Upper lobe of left lung (tissue), 6 donors: ENCODE measurements at regions not wholly inside any gene's neighbourhood (a gene's known extent, or its start where the extent isn't known, plus 50 kb on each side); places are given as distances from the start of the nearest gene placed in this dataset.

Experiments
- ATAC-seq, 2 donors: fragments of 200-7000 bp; cut with Tn5 transposase; one replicate each; pipeline ENCODE4 v1.9.1; 2022; ENCODE audit warnings: mild to moderate bottlenecking in 2 of 2, moderate library complexity in 2 of 2; ENCODE audit not compliant: low FRiP score in 2 of 2
- DNase-seq, 2 donors: peaks; one replicate each; pipeline ENCODE4 v3.0.0-alpha.2; 2019 to 2020
- H3K27ac ChIP-seq, 4 donors: fragments of 200-600 bp; sonication (generic); one replicate each; pipeline ENCODE4 v1.5.1; 2016 to 2019
- H3K27me3 ChIP-seq, 4 donors: fragments of 200-600 bp; sonication (generic); one replicate each; pipeline ENCODE4 v1.5.1; 2017 to 2019
- H3K36me3 ChIP-seq, 4 donors: fragments of 200-600 bp; sonication (generic); one replicate each; pipeline ENCODE4 v1.5.1; 2016 to 2019
- H3K4me1 ChIP-seq, 4 donors: fragments of 200-600 bp; sonication (generic); one replicate each; pipeline ENCODE4 v1.5.1; 2018 to 2019
- H3K4me3 ChIP-seq, 4 donors: fragments of 200-600 bp; sonication (generic); one replicate each; pipeline ENCODE4 v1.5.1; 2017 to 2019; ENCODE audit warnings: mild to moderate bottlenecking in 2 of 4, moderate library complexity in 1 of 4
- H3K9me3 ChIP-seq, 4 donors: fragments of 200-600 bp; sonication (generic); one replicate each; pipeline ENCODE4 v1.5.1; 2018 to 2019
- EP300 ChIP-seq, 4 donors: sonication (generic); formaldehyde crosslinking; IDR thresholded peaks; one replicate each; pipeline ENCODE4 v1.5.1; 2017; ENCODE audit warnings: antibody characterized with exemption in 4 of 4, control low read depth in 2 of 4
- POLR2A ChIP-seq, 4 donors: fragments of 450-650 bp; IDR thresholded peaks; one replicate each; pipeline ENCODE4 v1.5.1; 2016 to 2017; ENCODE audit warnings: antibody characterized with exemption in 4 of 4, mild to moderate bottlenecking in 2 of 4
- POLR2AphosphoS5 ChIP-seq, 2 donors: sonication (generic); formaldehyde crosslinking; IDR thresholded peaks; one replicate each; pipeline ENCODE4 v1.5.1; 2017; ENCODE audit warnings: antibody characterized with exemption in 2 of 2
- WGBS, 2 donors: methylation state at CpG; one replicate each; pipeline ENCODE4 v1.1.5; 2017 to 2018; 5-methylcytosine and 5-hydroxymethylcytosine counted together
- TF ChIP-seq, protein P1 (sequence below), 6 experiments: fragments of 450-650 bp in 4 of 6; fragments of 200-600 bp in 2 of 6; sonication (generic) in 2 of 6; IDR thresholded peaks; one replicate each; pipeline ENCODE4 v1.5.1; 2016 to 2019; ENCODE audit warnings: antibody characterized with exemption in 6 of 6
- donor health status: DM: no; HTN: no; CAD: no; lungs with moderate emphysema.
- donor health status: DM: no; HTN: yes; CAD: no; lungs with severe emphysema.

DNA sequence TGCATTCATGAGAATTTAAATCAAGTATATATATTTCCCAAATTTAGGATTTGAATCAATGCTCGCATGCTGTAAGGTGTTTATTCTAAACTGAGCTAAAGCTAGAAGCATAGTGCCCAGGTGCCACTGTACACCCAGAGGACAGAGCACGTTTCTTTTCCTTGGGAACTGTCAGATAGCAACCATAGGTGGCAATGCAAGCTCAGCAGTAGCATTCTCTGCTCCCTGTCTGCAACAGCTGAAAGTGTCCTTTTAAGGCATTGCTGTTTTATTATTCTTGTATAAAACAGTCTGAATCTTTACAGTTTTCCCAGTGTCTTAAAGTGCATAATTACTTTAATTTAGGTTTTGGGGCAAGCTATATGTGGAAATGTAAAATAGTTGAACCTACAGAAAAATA, 443.4 kb upstream of the MMS22L start:
- WGBS, 2 donors, result 50 to 64% methylated on average over 2 of the region's 2 CpGs
- TF ChIP-seq EP300 (IDR thresholded peaks at IDR 0.05) (no peak), POLR2AphosphoS5 (IDR thresholded peaks at IDR 0.05) (no peak), POLR2A (IDR thresholded peaks at IDR 0.05) (no peak)
- TF ChIP-seq, protein P1, sequence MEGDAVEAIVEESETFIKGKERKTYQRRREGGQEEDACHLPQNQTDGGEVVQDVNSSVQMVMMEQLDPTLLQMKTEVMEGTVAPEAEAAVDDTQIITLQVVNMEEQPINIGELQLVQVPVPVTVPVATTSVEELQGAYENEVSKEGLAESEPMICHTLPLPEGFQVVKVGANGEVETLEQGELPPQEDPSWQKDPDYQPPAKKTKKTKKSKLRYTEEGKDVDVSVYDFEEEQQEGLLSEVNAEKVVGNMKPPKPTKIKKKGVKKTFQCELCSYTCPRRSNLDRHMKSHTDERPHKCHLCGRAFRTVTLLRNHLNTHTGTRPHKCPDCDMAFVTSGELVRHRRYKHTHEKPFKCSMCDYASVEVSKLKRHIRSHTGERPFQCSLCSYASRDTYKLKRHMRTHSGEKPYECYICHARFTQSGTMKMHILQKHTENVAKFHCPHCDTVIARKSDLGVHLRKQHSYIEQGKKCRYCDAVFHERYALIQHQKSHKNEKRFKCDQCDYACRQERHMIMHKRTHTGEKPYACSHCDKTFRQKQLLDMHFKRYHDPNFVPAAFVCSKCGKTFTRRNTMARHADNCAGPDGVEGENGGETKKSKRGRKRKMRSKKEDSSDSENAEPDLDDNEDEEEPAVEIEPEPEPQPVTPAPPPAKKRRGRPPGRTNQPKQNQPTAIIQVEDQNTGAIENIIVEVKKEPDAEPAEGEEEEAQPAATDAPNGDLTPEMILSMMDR (IDR thresholded peaks at IDR 0.05), result no peak
- Histone ChIP-seq H3K27me3 (no peaks in the 10 kb centered on the region), H3K4me1 (no peaks in the 10 kb centered on the region), H3K36me3 (no peaks in the 10 kb centered on the region), H3K9me3 (no peaks in the 10 kb centered on the region), H3K27ac (no peak overlapping the region), H3K4me3 (no peak overlapping the region)
- ATAC-seq, result no peak
- no peak for DNase-seq

DNA sequence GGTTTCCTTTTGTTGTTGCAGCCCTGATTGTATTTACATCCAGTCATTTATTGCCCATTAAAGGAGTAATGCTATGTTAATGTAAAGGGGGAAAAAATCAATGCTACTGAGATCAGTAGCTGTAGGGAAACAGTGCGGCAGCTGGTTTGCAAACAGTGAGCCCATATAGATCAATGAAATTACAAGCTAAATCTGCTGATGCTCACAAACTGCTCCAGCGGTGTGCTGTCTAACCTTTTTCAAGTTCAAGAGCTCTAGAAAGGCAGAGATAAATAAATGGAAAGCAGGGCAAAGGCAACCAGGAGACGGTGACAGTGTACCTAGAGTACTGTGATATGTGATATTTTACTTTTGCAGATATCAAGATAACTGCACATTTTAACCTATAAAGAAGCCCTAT, 449.0 kb upstream of the MMS22L start:
- no peak for TF ChIP-seq POLR2A (IDR thresholded peaks at IDR 0.05)
- TF ChIP-seq, protein P1 (IDR thresholded peaks at IDR 0.05), result no peak
- WGBS, 2 donors, result 60 to 77% methylated on average over 3 of the region's 3 CpGs
- DNase-seq, result no peak
- Histone ChIP-seq H3K27me3 (no peaks in the 10 kb centered on the region), H3K4me3 (no peak overlapping the region), H3K36me3 (no peaks in the 10 kb centered on the region), H3K4me1 (no peaks in the 10 kb centered on the region), H3K9me3 (no peaks in the 10 kb centered on the region), H3K27ac (no peak overlapping the region)
- no peak for ATAC-seq

GRCh38 chr6:97757575-97757974, 474.6 kb upstream of the MMS22L start:
- ATAC-seq (no peak), DNase-seq (no peak)
- H3K36me3 ChIP-seq, result no peaks in the 10 kb centered on the region
- WGBS, 2 donors, result 62 to 69% methylated on average over 3 of the region's 3 CpGs
- H3K4me1 ChIP-seq, result no peaks in the 10 kb centered on the region
- no peak overlapping the region for H3K27ac ChIP-seq
- no peak overlapping the region for H3K4me3 ChIP-seq
- no peaks in the 10 kb centered on the region for H3K27me3 ChIP-seq
- no peak for TF ChIP-seq POLR2A (IDR thresholded peaks at IDR 0.05)
- TF ChIP-seq EP300 (IDR thresholded peaks at IDR 0.05), result no peak
- no peak for TF ChIP-seq POLR2AphosphoS5 (IDR thresholded peaks at IDR 0.05)
- TF ChIP-seq, protein P1 (IDR thresholded peaks at IDR 0.05), result no peak
- no peaks in the 10 kb centered on the region for H3K9me3 ChIP-seq

GRCh38 chr6:97765461-97765860, 482.4 kb upstream of the MMS22L start:
- WGBS, 2 donors, result 59 to 66% methylated on average over 1 of the region's 1 CpG
- Histone ChIP-seq H3K27ac (no peak overlapping the region), H3K27me3 (no peaks in the 10 kb centered on the region), H3K36me3 (no peaks in the 10 kb centered on the region), H3K4me3 (no peak overlapping the region), H3K4me1 (no peaks in the 10 kb centered on the region), H3K9me3 (no peaks in the 10 kb centered on the region)
- no peak for DNase-seq
- ATAC-seq, result no peak
- TF ChIP-seq, protein P1 (IDR thresholded peaks at IDR 0.05), result no peak
- no peak for TF ChIP-seq POLR2A (IDR thresholded peaks at IDR 0.05)
- TF ChIP-seq POLR2AphosphoS5 (IDR thresholded peaks at IDR 0.05), result no peak
- TF ChIP-seq EP300 (IDR thresholded peaks at IDR 0.05), result no peak

- TF ChIP-seq POLR2A (IDR thresholded peaks at IDR 0.05) (no peak), EP300 (IDR thresholded peaks at IDR 0.05) (no peak), POLR2AphosphoS5 (IDR thresholded peaks at IDR 0.05) (no peak)
- TF ChIP-seq, protein P1 (IDR thresholded peaks at IDR 0.05), result no peak
- H3K36me3 ChIP-seq, result no peaks in the 10 kb centered on the region
- DNase-seq (no peak), ATAC-seq (no peak)
- H3K9me3 ChIP-seq, result no peaks in the 10 kb centered on the region
- H3K27ac ChIP-seq, result no peak overlapping the region
- H3K4me1 ChIP-seq, result no peaks in the 10 kb centered on the region
- 40 to 42% methylated on average over 2 of the region's 2 CpGs for WGBS, 2 donors
- H3K4me3 ChIP-seq, result no peak overlapping the region
- no peaks in the 10 kb centered on the region for H3K27me3 ChIP-seq
Observed at GRCh38 chr6:97771372-97771771, 488.4 kb upstream of the MMS22L start.
